H1 (cell line): ENCODE measurements at regions not wholly inside any gene's neighbourhood (a gene's known extent, or its start where the extent isn't known, plus 50 kb on each side); places are given as distances from the start of the nearest gene placed in this dataset.

Experiments used
- BRCA1 ChIP-seq: IDR thresholded peaks from 2 replicates; pipeline ENCODE4 v1.6.1; 2012; ENCODE audit warnings: low read depth, low read length, improper control_type of control experiment
- CHD1 ChIP-seq: IDR thresholded peaks from 2 replicates; pipeline ENCODE4 v1.6.1; 2012; ENCODE audit warnings: low read depth, low read length, improper control_type of control experiment
- GTF2F1 ChIP-seq: IDR thresholded peaks from 2 replicates; pipeline ENCODE4 v1.6.1; 2012; ENCODE audit warnings: low read depth, low read length, improper control_type of control experiment, borderline replicate concordance
- JUN ChIP-seq: IDR thresholded peaks from 2 replicates; pipeline ENCODE4 v1.6.1; 2011; ENCODE audit warnings: low read depth, mild to moderate bottlenecking, improper control_type of control experiment, low read length
- KDM1A ChIP-seq: fragments of 200-600, 300-600 bp; sonication (generic); IDR thresholded peaks from 2 replicates; pipeline ENCODE4 v1.7.1; 2016; ENCODE audit warnings: mild to moderate bottlenecking, low read length, borderline replicate concordance
- PHF8 ChIP-seq: fragments of 200-600 bp; sonication (generic); conservative IDR thresholded peaks from 2 replicates; pipeline ENCODE4 v1.7.1; 2012; ENCODE audit warnings: low read depth, mild to moderate bottlenecking, inconsistent platforms, low read length, moderate library complexity
- POLR2A ChIP-seq, 2 experiments: IDR thresholded peaks; 1 replicate in 1 of 2; 2 replicates in 1 of 2; pipeline ENCODE4 v1.6.1; 2011; ENCODE audit warnings: low read depth in 2 of 2, low read length in 2 of 2, mild to moderate bottlenecking in 2 of 2; ENCODE audit errors: control extremely low read depth in 1 of 2
- POU5F1 ChIP-seq: IDR thresholded peaks from 2 replicates; pipeline ENCODE4 v1.6.1; 2011; ENCODE audit warnings: low read depth, mild to moderate bottlenecking, low read length, moderate library complexity
- SAP30 ChIP-seq: fragments of 300-600 bp; sonication (generic); IDR thresholded peaks from 2 replicates; pipeline ENCODE4 v1.7.1; 2012; ENCODE audit warnings: low read length, moderate library complexity, mild to moderate bottlenecking, inconsistent platforms; ENCODE audit not compliant: insufficient read depth, insufficient replicate concordance
- TCF12 ChIP-seq: IDR thresholded peaks from 2 replicates; pipeline ENCODE4 v1.6.1; 2011; ENCODE audit warnings: low read depth, mild to moderate bottlenecking, low read length
- TF ChIP-seq, protein P1 (sequence below): fragments of 300-600 bp; sonication (generic); IDR thresholded peaks from 2 replicates; pipeline ENCODE4 v1.7.1; 2012; ENCODE audit warnings: low read length, moderate library complexity, mild to moderate bottlenecking, inconsistent platforms; ENCODE audit not compliant: insufficient replicate concordance

DNA sequence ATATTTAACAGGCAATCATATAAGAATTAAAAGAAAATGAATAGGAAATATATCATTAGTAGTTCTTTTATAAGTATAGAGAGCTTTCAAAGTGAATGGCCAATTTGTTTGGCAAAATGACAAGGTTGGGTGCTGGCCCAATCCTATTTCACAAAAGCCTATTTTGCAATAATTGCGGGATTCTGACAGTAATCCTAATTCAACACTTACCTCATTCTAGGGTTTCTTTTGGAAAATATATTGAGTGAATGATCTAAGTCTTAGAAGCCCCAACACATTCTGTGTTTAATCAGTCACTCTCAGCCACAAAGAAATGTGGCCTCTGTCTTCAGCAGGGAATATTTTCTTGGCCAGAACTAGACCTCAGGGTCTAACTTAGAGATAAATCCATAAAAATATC is 835.9 kb upstream of the ZNF608 start (continued):
- TF ChIP-seq, protein P1, sequence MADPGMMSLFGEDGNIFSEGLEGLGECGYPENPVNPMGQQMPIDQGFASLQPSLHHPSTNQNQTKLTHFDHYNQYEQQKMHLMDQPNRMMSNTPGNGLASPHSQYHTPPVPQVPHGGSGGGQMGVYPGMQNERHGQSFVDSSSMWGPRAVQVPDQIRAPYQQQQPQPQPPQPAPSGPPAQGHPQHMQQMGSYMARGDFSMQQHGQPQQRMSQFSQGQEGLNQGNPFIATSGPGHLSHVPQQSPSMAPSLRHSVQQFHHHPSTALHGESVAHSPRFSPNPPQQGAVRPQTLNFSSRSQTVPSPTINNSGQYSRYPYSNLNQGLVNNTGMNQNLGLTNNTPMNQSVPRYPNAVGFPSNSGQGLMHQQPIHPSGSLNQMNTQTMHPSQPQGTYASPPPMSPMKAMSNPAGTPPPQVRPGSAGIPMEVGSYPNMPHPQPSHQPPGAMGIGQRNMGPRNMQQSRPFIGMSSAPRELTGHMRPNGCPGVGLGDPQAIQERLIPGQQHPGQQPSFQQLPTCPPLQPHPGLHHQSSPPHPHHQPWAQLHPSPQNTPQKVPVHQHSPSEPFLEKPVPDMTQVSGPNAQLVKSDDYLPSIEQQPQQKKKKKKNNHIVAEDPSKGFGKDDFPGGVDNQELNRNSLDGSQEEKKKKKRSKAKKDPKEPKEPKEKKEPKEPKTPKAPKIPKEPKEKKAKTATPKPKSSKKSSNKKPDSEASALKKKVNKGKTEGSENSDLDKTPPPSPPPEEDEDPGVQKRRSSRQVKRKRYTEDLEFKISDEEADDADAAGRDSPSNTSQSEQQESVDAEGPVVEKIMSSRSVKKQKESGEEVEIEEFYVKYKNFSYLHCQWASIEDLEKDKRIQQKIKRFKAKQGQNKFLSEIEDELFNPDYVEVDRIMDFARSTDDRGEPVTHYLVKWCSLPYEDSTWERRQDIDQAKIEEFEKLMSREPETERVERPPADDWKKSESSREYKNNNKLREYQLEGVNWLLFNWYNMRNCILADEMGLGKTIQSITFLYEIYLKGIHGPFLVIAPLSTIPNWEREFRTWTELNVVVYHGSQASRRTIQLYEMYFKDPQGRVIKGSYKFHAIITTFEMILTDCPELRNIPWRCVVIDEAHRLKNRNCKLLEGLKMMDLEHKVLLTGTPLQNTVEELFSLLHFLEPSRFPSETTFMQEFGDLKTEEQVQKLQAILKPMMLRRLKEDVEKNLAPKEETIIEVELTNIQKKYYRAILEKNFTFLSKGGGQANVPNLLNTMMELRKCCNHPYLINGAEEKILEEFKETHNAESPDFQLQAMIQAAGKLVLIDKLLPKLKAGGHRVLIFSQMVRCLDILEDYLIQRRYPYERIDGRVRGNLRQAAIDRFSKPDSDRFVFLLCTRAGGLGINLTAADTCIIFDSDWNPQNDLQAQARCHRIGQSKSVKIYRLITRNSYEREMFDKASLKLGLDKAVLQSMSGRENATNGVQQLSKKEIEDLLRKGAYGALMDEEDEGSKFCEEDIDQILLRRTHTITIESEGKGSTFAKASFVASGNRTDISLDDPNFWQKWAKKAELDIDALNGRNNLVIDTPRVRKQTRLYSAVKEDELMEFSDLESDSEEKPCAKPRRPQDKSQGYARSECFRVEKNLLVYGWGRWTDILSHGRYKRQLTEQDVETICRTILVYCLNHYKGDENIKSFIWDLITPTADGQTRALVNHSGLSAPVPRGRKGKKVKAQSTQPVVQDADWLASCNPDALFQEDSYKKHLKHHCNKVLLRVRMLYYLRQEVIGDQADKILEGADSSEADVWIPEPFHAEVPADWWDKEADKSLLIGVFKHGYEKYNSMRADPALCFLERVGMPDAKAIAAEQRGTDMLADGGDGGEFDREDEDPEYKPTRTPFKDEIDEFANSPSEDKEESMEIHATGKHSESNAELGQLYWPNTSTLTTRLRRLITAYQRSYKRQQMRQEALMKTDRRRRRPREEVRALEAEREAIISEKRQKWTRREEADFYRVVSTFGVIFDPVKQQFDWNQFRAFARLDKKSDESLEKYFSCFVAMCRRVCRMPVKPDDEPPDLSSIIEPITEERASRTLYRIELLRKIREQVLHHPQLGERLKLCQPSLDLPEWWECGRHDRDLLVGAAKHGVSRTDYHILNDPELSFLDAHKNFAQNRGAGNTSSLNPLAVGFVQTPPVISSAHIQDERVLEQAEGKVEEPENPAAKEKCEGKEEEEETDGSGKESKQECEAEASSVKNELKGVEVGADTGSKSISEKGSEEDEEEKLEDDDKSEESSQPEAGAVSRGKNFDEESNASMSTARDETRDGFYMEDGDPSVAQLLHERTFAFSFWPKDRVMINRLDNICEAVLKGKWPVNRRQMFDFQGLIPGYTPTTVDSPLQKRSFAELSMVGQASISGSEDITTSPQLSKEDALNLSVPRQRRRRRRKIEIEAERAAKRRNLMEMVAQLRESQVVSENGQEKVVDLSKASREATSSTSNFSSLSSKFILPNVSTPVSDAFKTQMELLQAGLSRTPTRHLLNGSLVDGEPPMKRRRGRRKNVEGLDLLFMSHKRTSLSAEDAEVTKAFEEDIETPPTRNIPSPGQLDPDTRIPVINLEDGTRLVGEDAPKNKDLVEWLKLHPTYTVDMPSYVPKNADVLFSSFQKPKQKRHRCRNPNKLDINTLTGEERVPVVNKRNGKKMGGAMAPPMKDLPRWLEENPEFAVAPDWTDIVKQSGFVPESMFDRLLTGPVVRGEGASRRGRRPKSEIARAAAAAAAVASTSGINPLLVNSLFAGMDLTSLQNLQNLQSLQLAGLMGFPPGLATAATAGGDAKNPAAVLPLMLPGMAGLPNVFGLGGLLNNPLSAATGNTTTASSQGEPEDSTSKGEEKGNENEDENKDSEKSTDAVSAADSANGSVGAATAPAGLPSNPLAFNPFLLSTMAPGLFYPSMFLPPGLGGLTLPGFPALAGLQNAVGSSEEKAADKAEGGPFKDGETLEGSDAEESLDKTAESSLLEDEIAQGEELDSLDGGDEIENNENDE = no peak
- no peak for TF ChIP-seq KDM1A
- TF ChIP-seq JUN = no peak
- TF ChIP-seq GTF2F1 = no peak
- TF ChIP-seq POLR2A (IDR thresholded peaks at IDR 0.05; ENCODE audit: control extremely low read depth in 1 of 2, low read depth in 2 of 2, low read length in 2 of 2) = no peak
- TF ChIP-seq SAP30 = no peak
- TF ChIP-seq BRCA1 = no peak
- no peak for TF ChIP-seq PHF8
- TF ChIP-seq TCF12 = no peak
- TF ChIP-seq CHD1 = no peak
- TF ChIP-seq POU5F1 = no peak
